ENCODE measurements at regions not wholly inside any gene's neighbourhood (a gene's known extent, or its start where the extent isn't known, plus 50 kb on each side); places are given as distances from the start of the nearest gene placed in this dataset.

DNA sequence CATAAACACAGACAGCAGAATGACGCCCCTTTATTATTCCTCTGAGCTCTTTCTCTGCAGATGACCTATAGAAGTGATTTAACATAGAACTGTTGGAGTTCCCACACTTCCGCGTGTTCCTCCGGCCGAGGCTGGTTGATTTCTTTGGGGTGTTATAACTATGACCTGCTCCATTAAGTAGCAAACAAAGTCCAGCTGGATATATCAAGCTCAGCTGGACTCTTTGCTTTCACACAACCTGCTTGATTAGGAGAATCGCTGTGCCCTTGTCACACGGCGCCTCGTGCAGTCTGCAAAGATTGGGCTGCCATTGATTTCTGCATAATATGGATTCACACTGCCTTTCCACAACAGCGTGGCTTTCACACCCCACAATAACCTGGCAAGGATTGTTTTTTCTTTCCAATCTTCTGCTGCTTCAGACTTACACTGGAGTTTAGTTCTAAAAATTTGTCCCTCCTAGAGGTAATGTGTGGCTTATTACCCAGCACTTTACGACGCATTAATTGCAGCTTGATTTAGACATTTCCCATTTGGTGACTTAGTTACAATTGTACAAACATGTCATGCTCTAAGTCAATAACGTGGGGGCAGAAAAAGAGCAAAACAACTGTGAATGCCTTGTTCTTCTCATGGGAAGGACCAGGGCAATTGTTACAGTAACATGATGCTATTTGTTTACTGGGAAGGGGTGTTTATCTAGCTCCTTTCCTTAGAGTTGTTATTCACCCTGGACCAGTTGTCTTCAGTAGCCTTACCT is 485.7 kb downstream of the TXNL1 start:
- WGBS (ENCODE audit: extremely low coverage, insufficient read length, low lambda C conversion rate) = no CpG with 5 or more reads among the region's 13 CpGs
- Histone ChIP-seq H2BK120ac (ENCODE audit: low read depth, low read length, poor library complexity, severe bottlenecking) (no peak overlapping the region), H2BK12ac (ENCODE audit: insufficient read length, low read depth, low read length) (no peak overlapping the region), H3K79me1 (ENCODE audit: insufficient read depth, low read depth, low read length, poor library complexity, severe bottlenecking) (no peaks in the 10 kb centered on the region), H2BK15ac (ENCODE audit: low read depth, low read length) (no peak overlapping the region), H2BK20ac (ENCODE audit: low read depth, low read length, poor library complexity, severe bottlenecking) (no peak overlapping the region), H2BK5ac (ENCODE audit: insufficient read length, low read length) (no peak overlapping the region), H3K4me1 (ENCODE audit: insufficient read depth, low read length) (no peaks in the 10 kb centered on the region), H3K14ac (ENCODE audit: insufficient read depth, low read length) (no peak overlapping the region), H3K27me3 (ENCODE audit: insufficient read depth, low read length) (no peaks in the 10 kb centered on the region), H3K27ac (ENCODE audit: insufficient read length, low read depth, low read length) (no peak overlapping the region), H3T11ph (ENCODE audit: low read length) (no peak overlapping the region), H3K79me2 (ENCODE audit: insufficient read depth, low read length) (no peaks in the 10 kb centered on the region), H2AK5ac (ENCODE audit: insufficient read length, low read length) (no peak overlapping the region), H3K9me3 (ENCODE audit: control insufficient read depth, low read depth, low read length) (no peaks in the 10 kb centered on the region), H4K8ac (replicated peaks; ENCODE audit: insufficient read length, low read depth, low read length) (no peak overlapping the region), H3K4ac (ENCODE audit: low read depth, low read length) (no peak overlapping the region), H3K23me2 (ENCODE audit: insufficient read length, low read depth, low read length, poor library complexity, severe bottlenecking) (no peaks in the 10 kb centered on the region), H3K18ac (ENCODE audit: insufficient read length, low read depth, low read length) (no peak overlapping the region), H4K5ac (ENCODE audit: insufficient read length, low read depth, low read length) (no peak overlapping the region), H3K56ac (ENCODE audit: insufficient read length, low read depth, low read length) (no peak overlapping the region), H3K4me2 (ENCODE audit: insufficient read depth, insufficient read length, low read length) (no peak overlapping the region), H3K9ac (ENCODE audit: extremely low read depth, insufficient read length, low read length) (no peak overlapping the region), H2AFZ (ENCODE audit: low read length) (no peak overlapping the region), H4K91ac (ENCODE audit: insufficient read length, low read depth, low read length) (no peak overlapping the region), H3K23ac (ENCODE audit: insufficient read length, low read depth, low read length) (no peak overlapping the region), H4K20me1 (ENCODE audit: control insufficient read depth, insufficient read depth, insufficient read length) (no peaks in the 10 kb centered on the region)
- Mint-ChIP-seq H3K36me3 (ENCODE audit: insufficient read depth in 1 of 3, low read depth in 3 of 3) (no peaks in the 10 kb centered on the region), H3K27me3 (ENCODE audit: low read depth) (no peaks in the 10 kb centered on the region), H3K4me3 (no peak overlapping the region), H3K9me3 (no peaks in the 10 kb centered on the region; a peak in 2 of 5 replicates), H3K4me1 (peaks cover 15 to 16% of the 10 kb centered on the region in 2 experiments), H3K27ac (no peak overlapping the region)
- no peak for DNase-seq
- TF ChIP-seq, protein P1, sequence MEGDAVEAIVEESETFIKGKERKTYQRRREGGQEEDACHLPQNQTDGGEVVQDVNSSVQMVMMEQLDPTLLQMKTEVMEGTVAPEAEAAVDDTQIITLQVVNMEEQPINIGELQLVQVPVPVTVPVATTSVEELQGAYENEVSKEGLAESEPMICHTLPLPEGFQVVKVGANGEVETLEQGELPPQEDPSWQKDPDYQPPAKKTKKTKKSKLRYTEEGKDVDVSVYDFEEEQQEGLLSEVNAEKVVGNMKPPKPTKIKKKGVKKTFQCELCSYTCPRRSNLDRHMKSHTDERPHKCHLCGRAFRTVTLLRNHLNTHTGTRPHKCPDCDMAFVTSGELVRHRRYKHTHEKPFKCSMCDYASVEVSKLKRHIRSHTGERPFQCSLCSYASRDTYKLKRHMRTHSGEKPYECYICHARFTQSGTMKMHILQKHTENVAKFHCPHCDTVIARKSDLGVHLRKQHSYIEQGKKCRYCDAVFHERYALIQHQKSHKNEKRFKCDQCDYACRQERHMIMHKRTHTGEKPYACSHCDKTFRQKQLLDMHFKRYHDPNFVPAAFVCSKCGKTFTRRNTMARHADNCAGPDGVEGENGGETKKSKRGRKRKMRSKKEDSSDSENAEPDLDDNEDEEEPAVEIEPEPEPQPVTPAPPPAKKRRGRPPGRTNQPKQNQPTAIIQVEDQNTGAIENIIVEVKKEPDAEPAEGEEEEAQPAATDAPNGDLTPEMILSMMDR (conservative IDR thresholded peaks at IDR 0.05) = no peak
